ENCODE measurements at regions not wholly inside any gene's neighbourhood (a gene's known extent, or its start where the extent isn't known, plus 50 kb on each side); places are given as distances from the start of the nearest gene placed in this dataset.
"Not testable (repeated sequence)": the region's sequence is repeated elsewhere in the genome, so short reads cannot be mapped to it uniquely, and the experiment has no call there.

DNA sequence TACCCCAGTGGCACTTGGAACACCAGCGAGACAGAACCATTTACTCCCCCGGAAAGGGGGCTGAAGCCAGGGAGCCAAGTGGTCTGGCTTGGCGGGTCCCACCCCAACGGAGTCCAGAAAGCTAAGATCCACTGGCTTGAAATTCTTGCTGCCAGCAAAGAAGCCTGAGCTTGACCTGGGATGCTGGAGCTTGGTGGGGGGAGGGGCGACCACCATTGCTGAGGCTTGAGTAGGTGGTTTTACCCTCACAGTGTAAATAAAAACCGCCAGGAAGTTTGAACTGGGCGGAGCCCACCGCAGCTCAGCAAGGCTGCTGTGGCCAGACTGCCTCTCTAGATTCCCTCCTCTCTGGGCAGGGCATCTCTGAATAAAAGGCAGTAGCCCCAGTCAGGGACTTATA, 62.8 kb downstream of the RPS24 start:
- DNase-seq (ENCODE audit: low read depth): not testable (repeated sequence)

GRCh38 chr10:78102593-78102992, 68.9 kb downstream of the RPS24 start:
- not testable (repeated sequence) for DNase-seq (ENCODE audit: low read depth)

GRCh38 chr10:78109210-78109609, 75.5 kb downstream of the RPS24 start:
- DNase-seq (ENCODE audit: low read depth): no peak

- no peak for DNase-seq (ENCODE audit: low read depth)
These were observed 81.6 kb downstream of the RPS24 start for GRCh38 chr10:78115135-78115853.

- DNase-seq (ENCODE audit: low read depth): no peak
These were observed 82.7 kb downstream of the RPS24 start for GRCh38 chr10:78116361-78116760.

- no peak for DNase-seq (ENCODE audit: low read depth)
These were observed 84.9 kb downstream of the RPS24 start for GRCh38 chr10:78118591-78118990.

DNA sequence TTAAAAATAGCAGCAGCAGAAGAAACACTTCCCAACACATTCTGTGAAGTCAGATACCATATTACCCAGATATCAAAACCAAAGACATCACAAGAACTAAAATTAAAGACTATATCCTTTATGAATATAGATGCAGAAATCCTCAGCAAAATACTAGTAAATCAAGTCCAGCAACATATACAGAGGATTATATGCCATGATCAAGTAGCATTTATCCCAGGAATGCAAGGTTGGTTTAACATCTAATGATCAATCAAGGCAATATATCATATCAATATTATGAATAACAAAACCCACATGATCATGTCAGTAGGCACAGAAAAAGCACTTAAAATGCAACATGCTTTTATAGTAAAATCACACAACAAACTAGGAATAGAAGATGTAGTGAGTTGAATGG, 88.1 kb downstream of the RPS24 start:
- no peak for DNase-seq (ENCODE audit: low read depth)

DNA sequence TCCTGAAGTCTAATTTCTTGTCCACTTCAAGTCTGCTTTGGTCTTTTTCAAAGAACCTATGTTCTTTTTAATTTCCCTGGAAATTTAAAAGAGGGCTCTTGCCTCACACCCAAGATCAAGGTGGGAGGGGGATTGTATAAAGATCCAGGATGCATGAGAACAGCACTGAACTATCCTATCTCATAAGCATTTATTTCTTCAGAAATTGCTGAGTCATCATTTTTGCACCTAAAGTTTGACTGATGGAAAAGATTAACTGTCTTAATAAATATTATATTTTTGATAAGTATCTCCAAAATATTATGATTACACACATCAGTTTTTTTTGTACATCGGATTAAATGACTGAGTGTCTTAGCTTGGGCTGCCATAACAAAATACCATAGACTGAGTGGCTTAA, 90.5 kb downstream of the RPS24 start:
- DNase-seq (ENCODE audit: low read depth): no peak

DNA sequence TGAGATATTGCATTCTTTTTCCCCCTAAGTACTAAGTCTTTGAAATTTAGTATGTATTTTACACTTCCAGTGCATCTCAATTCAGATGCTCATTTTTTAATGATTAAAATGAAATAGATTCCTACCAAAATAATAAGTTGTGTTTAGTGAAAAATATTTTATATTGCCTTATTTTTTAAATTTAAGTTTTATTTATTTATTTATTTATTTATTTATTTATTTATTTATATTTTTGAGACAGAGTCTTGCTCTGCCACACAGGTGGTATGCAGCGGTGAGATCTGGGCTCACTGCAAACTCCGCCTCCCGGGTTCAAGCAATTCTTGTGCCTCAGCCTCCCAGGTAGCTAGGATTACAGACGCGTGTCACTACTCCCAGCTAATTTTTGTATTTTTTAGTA, 95.5 kb downstream of the RPS24 start:
- no peak for DNase-seq (ENCODE audit: low read depth)

GRCh38 chr10:78130966-78131710, 97.5 kb downstream of the RPS24 start:
- DNase-seq (ENCODE audit: low read depth): no peak

- DNase-seq (ENCODE audit: low read depth): no peak
These were observed 101.2 kb downstream of the RPS24 start for GRCh38 chr10:78134773-78135306.

- DNase-seq (ENCODE audit: low read depth): no peak
These were observed 103.5 kb downstream of the RPS24 start for GRCh38 chr10:78137147-78137546.

DNA sequence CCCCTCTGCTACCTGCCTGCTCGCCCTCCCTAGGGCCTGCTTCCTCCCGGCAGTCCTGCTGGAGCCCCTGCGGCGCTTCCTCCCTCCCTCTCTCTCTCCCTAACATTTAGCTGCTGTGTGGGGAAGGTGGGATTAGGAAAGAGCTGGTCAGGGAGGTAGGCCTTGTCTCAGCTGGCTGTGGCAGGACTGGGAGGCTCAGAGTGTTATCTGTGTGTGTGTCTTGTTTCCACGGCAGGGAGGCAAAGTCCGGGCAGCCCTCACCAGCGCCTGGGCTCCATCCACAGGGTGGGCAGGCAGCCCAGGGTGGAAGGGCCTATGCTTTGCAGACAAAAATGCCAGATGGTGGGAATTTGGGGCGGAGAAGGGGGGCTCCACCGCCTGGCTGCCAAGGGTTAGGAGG, 105.7 kb downstream of the RPS24 start:
- no peak for DNase-seq (ENCODE audit: low read depth)

DNA sequence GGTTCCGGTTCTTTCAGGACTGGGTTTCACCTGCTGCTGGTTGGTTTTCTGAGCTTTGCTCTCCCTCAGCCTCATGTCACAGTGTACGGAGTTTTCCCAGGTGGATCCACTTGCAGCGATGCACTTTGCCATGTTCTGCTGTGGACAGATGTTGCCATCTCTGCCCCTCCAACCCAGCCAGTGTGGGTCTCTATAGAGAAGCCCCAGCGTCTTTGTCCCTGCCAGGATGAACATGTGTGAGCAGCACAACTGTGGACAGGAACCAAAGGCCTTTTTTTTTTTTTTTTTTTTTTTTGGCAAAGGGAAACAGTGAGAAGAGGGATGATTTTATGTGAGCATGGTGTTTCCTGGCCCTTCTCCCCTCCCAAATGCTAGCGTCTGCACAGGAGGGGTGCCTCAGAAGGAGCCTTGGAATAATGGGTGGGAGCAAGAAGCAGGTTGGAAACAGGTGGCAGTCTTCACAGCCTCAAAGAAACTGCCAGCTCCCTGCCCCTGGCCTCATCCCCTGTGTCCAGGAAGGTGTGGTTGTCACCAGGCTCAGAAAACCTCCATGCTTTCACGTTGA, 106.5 kb downstream of the RPS24 start:
- DNase-seq (ENCODE audit: low read depth): no peak

DNA sequence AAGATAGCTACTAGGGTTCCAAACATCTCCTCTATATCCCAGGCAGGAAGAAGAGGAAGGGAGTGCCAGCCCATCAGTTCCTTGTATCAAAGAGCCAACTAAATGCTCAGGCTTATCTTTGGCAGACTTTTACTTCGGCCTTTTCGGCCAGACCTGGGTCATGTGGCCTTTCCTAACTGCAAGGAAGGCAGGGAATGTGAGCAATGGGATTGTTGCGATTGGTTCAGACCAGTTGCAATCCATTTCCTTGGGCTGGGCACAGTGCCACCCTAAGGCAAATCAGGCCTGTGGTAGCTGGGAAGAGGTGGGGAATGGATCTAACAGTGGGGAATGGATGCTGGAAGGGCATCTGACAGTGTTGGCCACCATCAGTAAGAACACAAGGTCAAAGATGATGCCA, 109.9 kb downstream of the RPS24 start:
- no peak for DNase-seq (ENCODE audit: low read depth)

DNA sequence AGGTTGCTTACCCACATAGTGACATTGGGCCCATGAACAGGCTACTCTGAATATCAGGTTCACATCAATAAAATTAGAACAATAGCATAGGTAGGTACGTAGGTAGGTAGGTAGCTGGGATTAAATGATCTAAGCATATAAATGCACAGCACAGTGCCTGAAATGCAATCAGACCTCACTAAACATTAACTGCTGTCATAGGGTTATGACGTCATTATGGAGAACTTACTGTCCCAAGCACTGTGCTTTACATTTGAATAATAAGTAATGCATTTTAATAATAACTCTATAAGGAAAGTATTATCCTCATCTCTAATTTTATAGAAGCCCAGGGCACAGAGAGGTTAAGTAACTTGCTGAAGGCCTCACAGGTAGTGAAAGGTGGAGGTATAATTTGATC, 112.5 kb downstream of the RPS24 start:
- DNase-seq (ENCODE audit: low read depth): no peak

GRCh38 chr10:78147202-78147601, 113.5 kb downstream of the RPS24 start:
- DNase-seq (ENCODE audit: low read depth): no peak

GRCh38 chr10:78148216-78148960, 114.7 kb downstream of the RPS24 start:
- DNase-seq (ENCODE audit: low read depth): no peak

DNA sequence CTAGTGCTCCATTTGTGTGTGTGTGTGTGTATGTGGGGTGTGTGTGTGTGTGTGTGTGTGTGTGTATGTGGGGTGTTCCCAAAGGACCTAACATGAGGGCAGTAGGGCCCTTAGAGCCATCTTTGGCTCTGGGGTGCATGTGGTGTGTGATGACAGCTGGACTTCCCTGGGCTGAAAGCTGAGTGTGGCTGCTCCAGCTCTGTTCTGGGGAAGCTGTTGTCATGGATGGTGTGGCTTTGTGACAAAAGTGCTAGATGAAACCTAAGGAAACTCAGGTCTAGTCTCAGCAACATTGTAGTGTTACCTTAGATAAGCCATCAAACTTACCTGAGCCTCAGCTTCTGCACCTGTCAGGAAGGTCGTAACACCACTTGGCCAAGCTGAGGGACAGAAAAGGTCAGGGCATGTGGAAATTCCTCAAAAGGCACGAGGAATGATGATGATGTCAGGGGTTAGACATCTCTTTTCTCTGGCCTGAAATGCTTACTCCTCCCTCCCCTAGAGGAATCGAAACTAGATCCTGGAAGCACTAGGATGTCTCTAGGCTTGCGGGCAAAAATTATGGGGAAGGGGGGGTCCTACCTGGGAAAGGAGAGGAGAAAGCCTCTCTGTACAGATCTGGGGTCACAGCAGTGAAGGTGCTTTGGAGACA, 115.4 kb downstream of the RPS24 start:
- no peak for DNase-seq (ENCODE audit: low read depth)

GRCh38 chr10:78150756-78151155, 117.1 kb downstream of the RPS24 start:
- DNase-seq (ENCODE audit: low read depth): no peak

GRCh38 chr10:78155722-78156121, 122.1 kb downstream of the RPS24 start:
- DNase-seq (ENCODE audit: low read depth): no peak

GRCh38 chr10:78160591-78160990, 126.9 kb downstream of the RPS24 start:
- DNase-seq (ENCODE audit: low read depth): no peak

Data from non-pigmented ciliary epithelial cell (primary cell).